Activated T-cell treated with anti-CD3 and anti-CD28 coated beads, Interleukin-2, amount 50 U/mL, for 24 hours (primary cell): ENCODE measurements at regions not wholly inside any gene's neighbourhood (a gene's known extent, or its start where the extent isn't known, plus 50 kb on each side); places are given as distances from the start of the nearest gene placed in this dataset.

Experiments
- DNase-seq: peaks from one replicate; pipeline ENCODE4 v3.0.0-alpha.2; 2020
- H3K27ac Mint-ChIP-seq: 2 replicates; pipeline ENCODE4 v1.8.0; 2020; ENCODE audit warnings: mild to moderate bottlenecking, mixed read lengths
- H3K27me3 Mint-ChIP-seq: 2 replicates; pipeline ENCODE4 v1.8.0; 2020; ENCODE audit warnings: mixed read lengths
- H3K36me3 Mint-ChIP-seq: 2 replicates; pipeline ENCODE4 v1.8.0; 2020; ENCODE audit warnings: low read depth, mixed read lengths
- H3K4me1 Mint-ChIP-seq: 2 replicates; pipeline ENCODE4 v1.8.0; 2020; ENCODE audit warnings: low read depth, mixed read lengths
- H3K4me3 Mint-ChIP-seq: 2 replicates; pipeline ENCODE4 v1.8.0; 2020; ENCODE audit warnings: mild to moderate bottlenecking, moderate library complexity, mixed read lengths
- H3K9me3 Mint-ChIP-seq: 2 replicates; pipeline ENCODE4 v1.8.0; 2020; ENCODE audit warnings: mixed read lengths

GRCh38 chr12:39043424-39043822 is 138.0 kb upstream of the CPNE8 start:
- H3K36me3 Mint-ChIP-seq, result no peaks in the 10 kb centered on the region

DNA sequence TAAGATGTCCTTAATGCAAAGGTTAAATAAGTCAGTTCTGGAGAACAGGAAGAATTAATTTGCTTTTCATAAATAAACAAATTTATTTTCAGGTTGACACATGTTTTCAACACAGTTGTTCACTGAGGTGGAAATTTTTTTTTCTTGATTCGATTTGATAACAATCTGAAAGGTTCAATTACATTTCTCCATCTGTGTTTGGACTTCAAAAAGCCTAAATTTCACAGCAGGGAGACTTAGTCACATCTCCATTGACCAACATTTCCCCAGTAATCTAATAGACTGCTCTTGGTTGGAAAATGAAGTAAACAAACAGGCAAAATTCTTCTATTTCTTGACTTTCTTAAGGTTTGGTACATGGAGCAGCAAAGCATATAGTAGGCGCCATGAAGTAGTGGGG is 134.9 kb upstream of the CPNE8 start:
- Mint-ChIP-seq H3K27ac (no peak overlapping the region), H3K9me3 (no peaks in the 10 kb centered on the region), H3K4me1 (no peaks in the 10 kb centered on the region), H3K4me3 (no peak overlapping the region), H3K36me3 (no peaks in the 10 kb centered on the region), H3K27me3 (no peaks in the 10 kb centered on the region)
- DNase-seq, result no peak

More at GRCh38 chr12:39043424-39043822, 138.0 kb upstream of the CPNE8 start:
- H3K4me3 Mint-ChIP-seq, result no peak overlapping the region
- H3K9me3 Mint-ChIP-seq, result no peaks in the 10 kb centered on the region
- no peak for DNase-seq
- no peak overlapping the region for H3K27ac Mint-ChIP-seq
- no peaks in the 10 kb centered on the region for H3K27me3 Mint-ChIP-seq
- H3K4me1 Mint-ChIP-seq, result no peaks in the 10 kb centered on the region

DNA sequence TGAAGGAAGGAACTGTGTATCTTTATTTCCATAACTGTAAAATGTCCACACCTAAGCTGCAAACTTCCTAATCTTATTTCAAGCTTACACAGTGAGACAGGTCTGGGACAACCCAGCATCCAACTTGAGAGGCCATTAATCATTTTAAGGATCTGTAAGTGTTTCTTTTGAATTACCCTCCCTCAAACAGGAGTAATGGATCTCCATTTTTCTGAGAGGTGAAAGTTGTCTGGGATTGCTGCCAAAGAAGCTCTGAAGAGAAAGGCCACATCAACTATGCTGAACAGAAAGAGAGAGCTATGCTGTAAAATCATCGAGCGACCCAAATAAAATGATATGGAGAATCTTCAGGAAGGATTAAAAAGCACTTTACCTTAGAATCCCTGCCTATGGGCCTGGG is 131.7 kb upstream of the CPNE8 start:
- Mint-ChIP-seq H3K27ac (no peak overlapping the region), H3K4me3 (no peak overlapping the region), H3K36me3 (no peaks in the 10 kb centered on the region), H3K9me3 (no peaks in the 10 kb centered on the region), H3K27me3 (no peaks in the 10 kb centered on the region), H3K4me1 (no peaks in the 10 kb centered on the region)
- no peak for DNase-seq

DNA sequence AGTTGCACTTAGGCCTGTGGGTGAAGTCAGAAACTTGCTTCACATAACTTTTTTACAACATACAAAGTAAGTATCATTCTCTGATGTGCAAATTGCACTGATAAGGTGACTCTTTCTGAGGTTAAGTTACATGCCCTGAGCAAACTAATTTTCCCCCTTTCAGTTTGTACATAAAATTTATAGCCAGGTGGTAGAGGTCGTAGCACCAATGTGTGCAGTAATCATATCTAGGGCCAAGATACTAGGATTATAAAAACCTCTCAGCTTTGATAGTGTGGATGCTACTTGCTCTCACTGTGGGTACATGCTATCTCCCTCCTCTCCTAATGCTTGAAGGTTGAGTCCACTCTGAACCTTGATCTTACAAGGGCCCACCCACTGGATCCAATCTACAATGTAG is 130.7 kb upstream of the CPNE8 start:
- Mint-ChIP-seq H3K4me1 (no peaks in the 10 kb centered on the region), H3K4me3 (no peak overlapping the region), H3K27ac (no peak overlapping the region), H3K36me3 (no peaks in the 10 kb centered on the region), H3K27me3 (no peaks in the 10 kb centered on the region), H3K9me3 (no peaks in the 10 kb centered on the region)
- DNase-seq, result no peak

GRCh38 chr12:39033782-39034181 is 128.4 kb upstream of the CPNE8 start:
- no peak overlapping the region for H3K27ac Mint-ChIP-seq
- H3K36me3 Mint-ChIP-seq, result no peaks in the 10 kb centered on the region
- no peaks in the 10 kb centered on the region for H3K9me3 Mint-ChIP-seq
- H3K4me1 Mint-ChIP-seq, result no peaks in the 10 kb centered on the region
- no peaks in the 10 kb centered on the region for H3K27me3 Mint-ChIP-seq
- no peak for DNase-seq
- H3K4me3 Mint-ChIP-seq, result no peak overlapping the region

- H3K9me3 Mint-ChIP-seq, result no peaks in the 10 kb centered on the region
- H3K4me3 Mint-ChIP-seq, result no peak overlapping the region
- no peaks in the 10 kb centered on the region for H3K27me3 Mint-ChIP-seq
- no peak for DNase-seq
- no peaks in the 10 kb centered on the region for H3K36me3 Mint-ChIP-seq
- no peaks in the 10 kb centered on the region for H3K4me1 Mint-ChIP-seq
- H3K27ac Mint-ChIP-seq, result no peak overlapping the region
These were observed 127.1 kb upstream of the CPNE8 start for GRCh38 chr12:39032448-39032847.

- H3K4me1 Mint-ChIP-seq, result no peaks in the 10 kb centered on the region
- no peak overlapping the region for H3K4me3 Mint-ChIP-seq
- H3K27ac Mint-ChIP-seq, result no peak overlapping the region
- no peaks in the 10 kb centered on the region for H3K27me3 Mint-ChIP-seq
- no peaks in the 10 kb centered on the region for H3K9me3 Mint-ChIP-seq
- H3K36me3 Mint-ChIP-seq, result no peaks in the 10 kb centered on the region
- no peak for DNase-seq
These were observed 126.6 kb upstream of the CPNE8 start for GRCh38 chr12:39032034-39032433.

DNA sequence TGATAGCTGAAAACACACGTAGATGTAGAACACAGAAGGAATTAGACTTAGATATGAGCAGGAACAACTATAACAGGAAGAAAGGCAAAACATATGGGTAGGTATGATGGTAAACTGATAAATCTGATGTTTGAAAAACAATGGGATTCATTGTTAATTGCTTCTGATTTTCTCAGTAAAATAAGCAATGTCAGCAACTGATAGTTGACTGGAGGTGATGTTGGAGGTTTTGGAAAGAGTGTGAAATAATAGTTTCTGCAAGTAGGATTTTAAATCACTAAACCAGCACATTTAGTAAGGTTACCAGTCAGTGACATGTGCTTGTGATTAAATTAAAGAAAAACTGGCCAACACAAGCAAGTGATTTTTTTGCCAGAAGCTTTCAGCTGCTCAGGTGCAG is 123.0 kb upstream of the CPNE8 start:
- Mint-ChIP-seq H3K27ac (no peak overlapping the region), H3K4me3 (no peak overlapping the region), H3K4me1 (no peaks in the 10 kb centered on the region), H3K36me3 (no peaks in the 10 kb centered on the region), H3K9me3 (peaks cover 8% of the 10 kb centered on the region), H3K27me3 (no peaks in the 10 kb centered on the region)
- DNase-seq, result no peak

DNA sequence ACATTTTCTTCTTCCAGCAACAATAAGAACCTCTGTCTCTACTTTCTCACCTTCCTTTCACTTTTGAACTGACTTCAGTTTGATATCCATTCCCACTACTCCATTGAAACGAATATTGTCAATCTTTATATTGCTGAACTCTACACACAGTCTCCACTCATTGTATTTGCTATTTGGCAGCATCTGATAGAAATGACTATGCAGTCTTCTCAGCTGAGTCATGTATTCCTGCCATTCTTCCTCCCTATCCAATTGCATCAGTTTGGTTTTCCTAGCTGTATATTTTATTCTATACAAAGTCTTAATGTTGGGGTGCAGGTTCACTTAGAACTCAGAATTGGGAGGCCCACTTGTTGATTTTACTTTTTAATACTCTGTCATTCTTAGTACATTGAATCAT is 107.5 kb upstream of the CPNE8 start:
- no peaks in the 10 kb centered on the region for H3K27me3 Mint-ChIP-seq
- no peak overlapping the region for H3K4me3 Mint-ChIP-seq
- no peaks in the 10 kb centered on the region for H3K9me3 Mint-ChIP-seq
- no peak overlapping the region for H3K27ac Mint-ChIP-seq
- H3K4me1 Mint-ChIP-seq, result no peaks in the 10 kb centered on the region
- H3K36me3 Mint-ChIP-seq, result no peaks in the 10 kb centered on the region
- DNase-seq, result no peak

GRCh38 chr12:39011166-39011565 is 105.8 kb upstream of the CPNE8 start:
- H3K9me3 Mint-ChIP-seq, result peaks cover 3% of the 10 kb centered on the region
- DNase-seq, result no peak
- no peak overlapping the region for H3K4me3 Mint-ChIP-seq
- H3K36me3 Mint-ChIP-seq, result no peaks in the 10 kb centered on the region
- no peaks in the 10 kb centered on the region for H3K27me3 Mint-ChIP-seq
- no peak overlapping the region for H3K27ac Mint-ChIP-seq
- no peaks in the 10 kb centered on the region for H3K4me1 Mint-ChIP-seq

- Mint-ChIP-seq H3K27ac (no peak overlapping the region), H3K36me3 (no peaks in the 10 kb centered on the region), H3K27me3 (no peaks in the 10 kb centered on the region), H3K9me3 (peaks cover 3% of the 10 kb centered on the region), H3K4me3 (no peak overlapping the region), H3K4me1 (no peaks in the 10 kb centered on the region)
- DNase-seq, result no peak
These were observed 105.0 kb upstream of the CPNE8 start for GRCh38 chr12:39010406-39010805.

- Mint-ChIP-seq H3K27ac (no peak overlapping the region), H3K36me3 (no peaks in the 10 kb centered on the region), H3K4me1 (no peaks in the 10 kb centered on the region), H3K9me3 (peaks cover 3% of the 10 kb centered on the region), H3K27me3 (no peaks in the 10 kb centered on the region), H3K4me3 (no peak overlapping the region)
- no peak for DNase-seq
These were observed 102.2 kb upstream of the CPNE8 start for GRCh38 chr12:39007619-39008018.

- Mint-ChIP-seq H3K27ac (no peak overlapping the region), H3K9me3 (peaks cover 3% of the 10 kb centered on the region)
These were observed 100.9 kb upstream of the CPNE8 start for GRCh38 chr12:39006286-39006685.

DNA sequence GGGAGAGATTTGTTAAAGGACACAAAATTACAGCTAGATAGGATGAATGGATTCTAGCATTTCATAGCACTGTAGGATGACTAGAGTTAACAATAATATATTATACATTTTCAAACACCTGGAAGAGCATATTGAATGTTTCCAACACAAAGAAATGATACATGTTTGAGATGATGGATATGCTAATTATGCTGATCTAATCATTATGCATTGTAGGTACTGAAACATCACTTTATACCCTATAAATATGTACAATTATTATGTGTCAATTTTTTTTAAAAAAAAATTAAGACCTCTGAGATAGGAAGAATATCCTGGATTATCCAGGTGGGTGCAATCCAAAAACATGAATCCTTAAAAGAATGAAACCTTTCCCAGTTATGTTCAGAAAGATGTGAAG is 100.3 kb upstream of the CPNE8 start:
- no peak for DNase-seq
- no peak overlapping the region for H3K4me3 Mint-ChIP-seq
- peaks cover 3% of the 10 kb centered on the region for H3K9me3 Mint-ChIP-seq
- H3K27ac Mint-ChIP-seq, result no peak overlapping the region
- no peaks in the 10 kb centered on the region for H3K36me3 Mint-ChIP-seq
- no peaks in the 10 kb centered on the region for H3K27me3 Mint-ChIP-seq
- H3K4me1 Mint-ChIP-seq, result no peaks in the 10 kb centered on the region

More at GRCh38 chr12:39006286-39006685, 100.9 kb upstream of the CPNE8 start:
- H3K4me3 Mint-ChIP-seq, result no peak overlapping the region
- H3K27me3 Mint-ChIP-seq, result no peaks in the 10 kb centered on the region
- no peak for DNase-seq
- H3K36me3 Mint-ChIP-seq, result no peaks in the 10 kb centered on the region
- H3K4me1 Mint-ChIP-seq, result no peaks in the 10 kb centered on the region

- H3K4me1 Mint-ChIP-seq, result no peaks in the 10 kb centered on the region
- H3K9me3 Mint-ChIP-seq, result peaks cover 3% of the 10 kb centered on the region
- H3K27ac Mint-ChIP-seq, result no peak overlapping the region
- no peak overlapping the region for H3K4me3 Mint-ChIP-seq
- H3K27me3 Mint-ChIP-seq, result no peaks in the 10 kb centered on the region
- no peaks in the 10 kb centered on the region for H3K36me3 Mint-ChIP-seq
- DNase-seq, result no peak
These were observed 98.3 kb upstream of the CPNE8 start for GRCh38 chr12:39003541-39004155.

DNA sequence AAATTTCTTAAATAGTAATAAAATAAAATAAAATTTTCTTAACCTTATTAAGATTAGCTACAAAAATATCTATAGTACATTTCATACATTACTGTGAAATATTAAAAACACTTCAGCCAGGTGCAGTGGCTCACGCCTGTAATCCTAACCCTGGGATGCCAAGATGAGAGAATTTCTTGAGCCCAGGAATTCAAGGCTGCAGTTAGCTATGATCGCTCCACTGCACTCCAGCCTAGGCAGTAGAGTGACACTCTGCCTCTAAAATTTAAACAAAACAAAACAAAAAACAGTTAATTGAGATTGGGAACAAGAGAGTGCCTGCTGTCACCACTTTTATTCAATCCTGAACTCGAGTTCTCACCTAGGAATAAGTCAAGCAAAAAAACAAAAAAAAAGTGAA is 95.0 kb upstream of the CPNE8 start:
- H3K9me3 Mint-ChIP-seq, result peaks cover 3% of the 10 kb centered on the region
- H3K27me3 Mint-ChIP-seq, result no peaks in the 10 kb centered on the region
- no peak for DNase-seq
- no peak overlapping the region for H3K4me3 Mint-ChIP-seq
- no peaks in the 10 kb centered on the region for H3K36me3 Mint-ChIP-seq
- no peaks in the 10 kb centered on the region for H3K4me1 Mint-ChIP-seq
- H3K27ac Mint-ChIP-seq, result no peak overlapping the region
